Superior temporal gyrus (tissue), 1 donor: ENCODE measurements at regions not wholly inside any gene's neighbourhood (a gene's known extent, or its start where the extent isn't known, plus 50 kb on each side); places are given as distances from the start of the nearest gene placed in this dataset.
A peak's percentile ranks its signal among the peaks of the same experiment; 100 is the strongest.
"Not testable (repeated sequence)": the region's sequence is repeated elsewhere in the genome, so short reads cannot be mapped to it uniquely, and the experiment has no call there.

Experiments used
- DNase-seq: peaks from one replicate; pipeline ENCODE4 v3.0.0-alpha.2; 2016; ENCODE audit errors: extremely low spot score

- DNase-seq = no peak
Observed at GRCh38 chr9:82784589-82784988, 278.4 kb downstream of the RASEF start.

- DNase-seq = no peak
Observed at GRCh38 chr9:82789155-82789824, 273.7 kb downstream of the RASEF start.

- DNase-seq = no peak
Observed at GRCh38 chr9:82790875-82791274, 272.1 kb downstream of the RASEF start.

GRCh38 chr9:82791692-82792091 is 271.2 kb downstream of the RASEF start:
- peak; percentile 18 for DNase-seq

GRCh38 chr9:82797534-82797933 is 265.4 kb downstream of the RASEF start:
- DNase-seq = no peak

GRCh38 chr9:82799286-82799685 is 263.7 kb downstream of the RASEF start:
- DNase-seq = no peak

- DNase-seq = no peak
Observed at GRCh38 chr9:82805027-82805426, 257.9 kb downstream of the RASEF start.

GRCh38 chr9:82808478-82808877 is 254.5 kb downstream of the RASEF start:
- DNase-seq = no peak

GRCh38 chr9:82810915-82811314 is 252.0 kb downstream of the RASEF start:
- DNase-seq = no peak

- DNase-seq = no peak
Observed at GRCh38 chr9:82819260-82819659, 243.7 kb downstream of the RASEF start.

GRCh38 chr9:82820186-82820585 is 242.8 kb downstream of the RASEF start:
- DNase-seq = no peak

- DNase-seq = no peak
Observed at GRCh38 chr9:82829818-82830217, 233.1 kb downstream of the RASEF start.

- DNase-seq = no peak
Observed at GRCh38 chr9:82865524-82865923, 197.4 kb downstream of the RASEF start.

- DNase-seq = no peak
Observed at GRCh38 chr9:82880336-82881050, 182.4 kb downstream of the RASEF start.

GRCh38 chr9:82882138-82882537 is 180.8 kb downstream of the RASEF start:
- DNase-seq = no peak

- DNase-seq = no peak
Observed at GRCh38 chr9:82882748-82883147, 180.2 kb downstream of the RASEF start.

- no peak for DNase-seq
Observed at GRCh38 chr9:82883436-82883835, 179.5 kb downstream of the RASEF start.

- not testable (repeated sequence) for DNase-seq
Observed at GRCh38 chr9:82883974-82884373, 179.0 kb downstream of the RASEF start.

GRCh38 chr9:82890401-82890800 is 172.5 kb downstream of the RASEF start:
- DNase-seq = no peak

GRCh38 chr9:82890865-82891264 is 172.1 kb downstream of the RASEF start:
- DNase-seq = no peak

GRCh38 chr9:82891321-82891720 is 171.6 kb downstream of the RASEF start:
- DNase-seq = no peak

- no peak for DNase-seq
Observed at GRCh38 chr9:82893549-82893948, 169.4 kb downstream of the RASEF start.

- DNase-seq = no peak
Observed at GRCh38 chr9:82894548-82894947, 168.4 kb downstream of the RASEF start.
